ENCODE measurements at regions not wholly inside any gene's neighbourhood (a gene's known extent, or its start where the extent isn't known, plus 50 kb on each side); places are given as distances from the start of the nearest gene placed in this dataset.
"Not testable (repeated sequence)": the region's sequence is repeated elsewhere in the genome, so short reads cannot be mapped to it uniquely, and the experiment has no call there.

DNA sequence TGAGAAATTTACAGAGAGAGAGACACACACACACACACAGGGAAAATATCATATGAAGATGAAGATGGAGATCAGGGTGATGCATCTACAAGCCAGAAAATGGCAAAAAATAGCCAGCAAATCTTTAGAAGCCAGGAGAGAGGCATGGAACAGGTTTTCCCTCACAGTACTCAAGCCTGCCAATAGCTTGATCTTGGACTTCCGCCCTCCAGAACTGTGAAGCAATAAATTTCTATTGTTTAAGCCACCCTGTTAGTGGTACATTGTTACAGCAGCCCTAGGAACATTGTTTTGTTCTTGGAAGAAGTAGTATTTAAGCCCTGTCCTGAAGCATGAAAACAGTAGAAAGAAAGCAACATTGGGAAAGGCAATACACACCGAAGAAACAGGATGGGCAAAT is 292.0 kb upstream of the LRP1B start:
- H3K9me3 ChIP-seq (replicated peaks), result no peaks in the 10 kb centered on the region
- no peaks in the 10 kb centered on the region for H3K27me3 ChIP-seq (ENCODE audit: low read depth)
- TF ChIP-seq, protein P1, sequence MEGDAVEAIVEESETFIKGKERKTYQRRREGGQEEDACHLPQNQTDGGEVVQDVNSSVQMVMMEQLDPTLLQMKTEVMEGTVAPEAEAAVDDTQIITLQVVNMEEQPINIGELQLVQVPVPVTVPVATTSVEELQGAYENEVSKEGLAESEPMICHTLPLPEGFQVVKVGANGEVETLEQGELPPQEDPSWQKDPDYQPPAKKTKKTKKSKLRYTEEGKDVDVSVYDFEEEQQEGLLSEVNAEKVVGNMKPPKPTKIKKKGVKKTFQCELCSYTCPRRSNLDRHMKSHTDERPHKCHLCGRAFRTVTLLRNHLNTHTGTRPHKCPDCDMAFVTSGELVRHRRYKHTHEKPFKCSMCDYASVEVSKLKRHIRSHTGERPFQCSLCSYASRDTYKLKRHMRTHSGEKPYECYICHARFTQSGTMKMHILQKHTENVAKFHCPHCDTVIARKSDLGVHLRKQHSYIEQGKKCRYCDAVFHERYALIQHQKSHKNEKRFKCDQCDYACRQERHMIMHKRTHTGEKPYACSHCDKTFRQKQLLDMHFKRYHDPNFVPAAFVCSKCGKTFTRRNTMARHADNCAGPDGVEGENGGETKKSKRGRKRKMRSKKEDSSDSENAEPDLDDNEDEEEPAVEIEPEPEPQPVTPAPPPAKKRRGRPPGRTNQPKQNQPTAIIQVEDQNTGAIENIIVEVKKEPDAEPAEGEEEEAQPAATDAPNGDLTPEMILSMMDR (IDR thresholded peaks at IDR 0.05; ENCODE audit: borderline replicate concordance), result no peak
- intact Hi-C loops (cut with micrococcal nuclease), result no loop called here
- H3K36me3 ChIP-seq, result no peaks in the 10 kb centered on the region
- no peak for DNase-seq
- no peak overlapping the region for H3K27ac ChIP-seq (replicated peaks)
- no peaks in the 10 kb centered on the region for H3K4me1 ChIP-seq
- no peak overlapping the region for H3K4me3 ChIP-seq

DNA sequence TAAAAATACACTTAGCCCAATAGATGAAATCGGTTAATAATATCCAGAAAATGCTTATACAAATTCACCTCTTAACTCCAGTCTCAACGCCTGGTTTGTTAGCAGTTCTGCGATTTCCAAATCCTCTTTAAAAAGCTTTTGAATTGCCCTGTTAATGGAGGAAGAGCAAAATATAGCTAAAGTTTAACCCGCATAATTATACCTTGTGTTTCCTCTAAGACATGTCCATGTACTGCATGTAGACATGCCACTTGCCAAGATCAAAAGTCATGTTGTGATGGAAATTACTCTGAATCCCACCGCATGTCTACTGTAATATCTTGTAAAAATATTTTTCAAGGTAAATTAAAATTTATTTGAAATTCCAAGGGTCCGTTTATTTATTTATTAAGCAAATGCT is 291.2 kb upstream of the LRP1B start:
- Histone ChIP-seq H3K27ac (replicated peaks) (no peak overlapping the region), H3K4me3 (no peak overlapping the region), H3K27me3 (ENCODE audit: low read depth) (no peaks in the 10 kb centered on the region), H3K9me3 (replicated peaks) (no peaks in the 10 kb centered on the region), H3K4me1 (no peaks in the 10 kb centered on the region), H3K36me3 (no peaks in the 10 kb centered on the region)
- TF ChIP-seq, protein P1 (IDR thresholded peaks at IDR 0.05; ENCODE audit: borderline replicate concordance), result no peak
- DNase-seq, result no peak
- intact Hi-C loops (cut with micrococcal nuclease), result no loop called here

DNA sequence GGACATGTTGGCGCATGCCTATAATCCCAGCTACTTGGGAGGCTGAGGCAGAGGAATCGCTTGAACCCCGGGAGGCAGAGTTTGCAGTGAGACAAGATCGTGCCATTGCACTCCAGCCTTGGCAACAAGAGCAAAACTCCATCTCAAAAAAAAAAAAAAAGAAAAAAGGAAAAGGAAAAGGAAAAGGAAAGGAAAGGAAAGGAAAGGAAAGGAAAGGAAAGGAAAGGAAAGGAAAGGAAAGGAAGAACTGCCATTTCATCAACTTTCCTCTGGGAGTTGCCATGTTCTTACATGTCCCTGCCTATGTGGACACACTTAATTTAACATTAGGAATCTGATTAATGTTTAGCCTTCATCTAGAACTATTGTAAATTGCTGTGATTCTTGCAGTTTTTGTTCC is 287.9 kb upstream of the LRP1B start:
- H3K9me3 ChIP-seq (replicated peaks); H3K4me3 ChIP-seq; H3K27ac ChIP-seq (replicated peaks); DNase-seq; intact Hi-C loops (cut with micrococcal nuclease); H3K27me3 ChIP-seq (ENCODE audit: low read depth); H3K4me1 ChIP-seq; H3K36me3 ChIP-seq: not testable (repeated sequence)

DNA sequence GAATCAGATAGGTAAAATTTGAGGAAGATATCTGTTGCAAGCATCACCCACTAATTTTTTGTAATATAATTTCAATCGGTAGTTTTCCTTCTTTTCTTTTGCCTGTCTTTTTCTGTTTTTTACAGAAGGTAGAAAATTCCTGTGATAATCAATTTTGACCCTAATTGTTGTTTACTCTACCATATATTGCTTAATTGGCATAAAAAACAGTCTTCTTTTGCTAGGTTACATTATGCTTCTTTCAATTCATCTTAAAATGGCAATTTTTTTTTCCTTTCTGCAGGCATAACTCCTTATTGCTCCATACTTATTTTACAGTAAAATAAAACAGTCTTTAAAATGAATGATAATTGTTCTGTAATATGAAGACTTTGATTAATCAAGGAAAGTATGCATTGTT is 286.2 kb upstream of the LRP1B start:
- no peak for DNase-seq
- no peaks in the 10 kb centered on the region for H3K27me3 ChIP-seq (ENCODE audit: low read depth)
- no peaks in the 10 kb centered on the region for H3K9me3 ChIP-seq (replicated peaks)
- no peaks in the 10 kb centered on the region for H3K36me3 ChIP-seq
- no peak overlapping the region for H3K27ac ChIP-seq (replicated peaks)
- H3K4me3 ChIP-seq, result no peak overlapping the region
- no peaks in the 10 kb centered on the region for H3K4me1 ChIP-seq
- intact Hi-C loops (cut with micrococcal nuclease), result no loop called here
- TF ChIP-seq, protein P1 (IDR thresholded peaks at IDR 0.05; ENCODE audit: borderline replicate concordance), result no peak

DNA sequence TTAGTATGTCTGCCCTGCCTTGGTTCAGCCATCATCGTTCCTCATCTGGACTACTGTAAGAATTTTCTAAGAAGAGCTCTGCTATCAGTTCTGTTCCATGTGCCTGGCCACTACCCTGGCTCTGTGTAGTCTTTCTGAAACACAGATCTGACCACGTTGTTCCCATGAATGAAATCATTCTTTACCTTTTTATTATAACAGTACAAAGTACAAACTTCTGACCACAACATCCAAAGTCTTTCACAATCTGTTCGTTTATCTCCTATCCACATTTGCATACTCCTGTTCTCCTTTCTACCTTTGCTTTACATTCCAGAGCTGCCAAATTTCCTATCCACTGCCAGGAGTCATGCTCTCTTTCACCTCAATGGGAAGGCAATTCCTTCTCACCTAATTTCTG is 284.6 kb upstream of the LRP1B start:
- Histone ChIP-seq H3K9me3 (replicated peaks) (no peaks in the 10 kb centered on the region), H3K27me3 (ENCODE audit: low read depth) (no peaks in the 10 kb centered on the region), H3K36me3 (no peaks in the 10 kb centered on the region), H3K27ac (replicated peaks) (no peak overlapping the region), H3K4me3 (no peak overlapping the region), H3K4me1 (no peaks in the 10 kb centered on the region)
- intact Hi-C loops (cut with micrococcal nuclease), result no loop called here
- TF ChIP-seq, protein P1 (IDR thresholded peaks at IDR 0.05; ENCODE audit: borderline replicate concordance), result no peak
- DNase-seq, result no peak

DNA sequence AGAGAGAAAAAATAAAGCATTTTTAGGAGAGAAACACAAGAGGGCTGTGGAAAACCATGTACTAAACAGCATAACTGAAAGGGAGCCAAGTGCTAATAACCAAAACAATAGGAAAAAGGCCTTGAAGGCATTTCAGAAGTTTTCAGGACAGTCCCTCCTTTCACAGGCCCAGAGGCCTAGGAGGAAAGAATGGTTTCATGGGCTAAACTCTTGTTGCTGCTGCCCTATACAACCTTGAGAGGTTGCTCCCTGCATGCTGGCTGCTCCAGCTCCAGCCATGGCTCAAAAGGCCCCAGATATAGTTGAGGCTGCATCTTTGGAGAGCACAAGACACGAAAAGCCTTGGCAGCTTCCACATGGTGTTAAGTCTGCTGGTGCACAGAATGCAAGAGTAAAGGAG is 267.4 kb upstream of the LRP1B start:
- Histone ChIP-seq H3K36me3 (no peaks in the 10 kb centered on the region), H3K27ac (replicated peaks) (no peak overlapping the region), H3K4me3 (no peak overlapping the region), H3K27me3 (ENCODE audit: low read depth) (no peaks in the 10 kb centered on the region), H3K4me1 (no peaks in the 10 kb centered on the region), H3K9me3 (replicated peaks) (peaks cover 50% of the 10 kb centered on the region)
- intact Hi-C loops (cut with micrococcal nuclease), result no loop called here
- DNase-seq, result no peak
- TF ChIP-seq, protein P1 (IDR thresholded peaks at IDR 0.05; ENCODE audit: borderline replicate concordance), result no peak

Data from left ventricle myocardium inferior (tissue), 1 donor.